Upper lobe of left lung (tissue), 6 donors: ENCODE measurements at regions not wholly inside any gene's neighbourhood (a gene's known extent, or its start where the extent isn't known, plus 50 kb on each side); places are given as distances from the start of the nearest gene placed in this dataset.
"Not testable (repeated sequence)": the region's sequence is repeated elsewhere in the genome, so short reads cannot be mapped to it uniquely, and the experiment has no call there.

Source experiments
- ATAC-seq, 2 donors: fragments of 200-7000 bp; cut with Tn5 transposase; one replicate each; pipeline ENCODE4 v1.9.1; 2022; ENCODE audit warnings: mild to moderate bottlenecking in 2 of 2, moderate library complexity in 2 of 2; ENCODE audit not compliant: low FRiP score in 2 of 2
- DNase-seq, 2 donors: peaks; one replicate each; pipeline ENCODE4 v3.0.0-alpha.2; 2019 to 2020
- H3K27ac ChIP-seq, 4 donors: fragments of 200-600 bp; sonication (generic); one replicate each; pipeline ENCODE4 v1.5.1; 2016 to 2019
- H3K27me3 ChIP-seq, 4 donors: fragments of 200-600 bp; sonication (generic); one replicate each; pipeline ENCODE4 v1.5.1; 2017 to 2019
- H3K36me3 ChIP-seq, 4 donors: fragments of 200-600 bp; sonication (generic); one replicate each; pipeline ENCODE4 v1.5.1; 2016 to 2019
- H3K4me1 ChIP-seq, 4 donors: fragments of 200-600 bp; sonication (generic); one replicate each; pipeline ENCODE4 v1.5.1; 2018 to 2019
- H3K4me3 ChIP-seq, 4 donors: fragments of 200-600 bp; sonication (generic); one replicate each; pipeline ENCODE4 v1.5.1; 2017 to 2019; ENCODE audit warnings: mild to moderate bottlenecking in 2 of 4, moderate library complexity in 1 of 4
- H3K9me3 ChIP-seq, 4 donors: fragments of 200-600 bp; sonication (generic); one replicate each; pipeline ENCODE4 v1.5.1; 2018 to 2019
- CTCF ChIP-seq, 6 experiments: fragments of 450-650 bp in 4 of 6; fragments of 200-600 bp in 2 of 6; sonication (generic) in 2 of 6; IDR thresholded peaks; one replicate each; pipeline ENCODE4 v1.5.1; 2016 to 2019; ENCODE audit warnings: antibody characterized with exemption in 6 of 6
- EP300 ChIP-seq, 4 donors: sonication (generic); formaldehyde crosslinking; IDR thresholded peaks; one replicate each; pipeline ENCODE4 v1.5.1; 2017; ENCODE audit warnings: antibody characterized with exemption in 4 of 4, control low read depth in 2 of 4
- POLR2A ChIP-seq, 4 donors: fragments of 450-650 bp; IDR thresholded peaks; one replicate each; pipeline ENCODE4 v1.5.1; 2016 to 2017; ENCODE audit warnings: antibody characterized with exemption in 4 of 4, mild to moderate bottlenecking in 2 of 4
- POLR2AphosphoS5 ChIP-seq, 2 donors: sonication (generic); formaldehyde crosslinking; IDR thresholded peaks; one replicate each; pipeline ENCODE4 v1.5.1; 2017; ENCODE audit warnings: antibody characterized with exemption in 2 of 2
- WGBS, 2 donors: methylation state at CpG; one replicate each; pipeline ENCODE4 v1.1.5; 2017 to 2018; 5-methylcytosine and 5-hydroxymethylcytosine counted together
- donor health status: DM: no; HTN: no; CAD: no; lungs with moderate emphysema.
- donor health status: DM: no; HTN: yes; CAD: no; lungs with severe emphysema.

- H3K27ac ChIP-seq, ATAC-seq, H3K36me3 ChIP-seq, H3K9me3 ChIP-seq, H3K4me3 ChIP-seq, H3K4me1 ChIP-seq, H3K27me3 ChIP-seq: not testable (repeated sequence)
- peak in 1 of 2 donors; percentile 24 for DNase-seq
- WGBS, 2 donors: 89 to 94% methylated on average over 9 of the region's 9 CpGs
Measured at GRCh38 chr10:29363930-29364329, 75.1 kb downstream of the LYZL1 start.

- 85 to 100% methylated on average over 9 to 25 of the region's 27 CpGs for WGBS, 2 donors
- H3K27me3 ChIP-seq, H3K4me1 ChIP-seq, ATAC-seq, H3K27ac ChIP-seq, H3K9me3 ChIP-seq, H3K36me3 ChIP-seq, H3K4me3 ChIP-seq: not testable (repeated sequence)
- DNase-seq: peak in 1 of 2 donors; percentile 65
Measured at GRCh38 chr10:29366206-29366605, 77.3 kb downstream of the LYZL1 start.

- Histone ChIP-seq H3K27me3 (no peaks in the 10 kb centered on the region), H3K4me3 (no peak overlapping the region), H3K27ac (no peak overlapping the region), H3K4me1 (no peaks in the 10 kb centered on the region), H3K36me3 (no peaks in the 10 kb centered on the region), H3K9me3 (no peaks in the 10 kb centered on the region)
- WGBS, 2 donors: 78 to 87% methylated on average over 5 of the region's 5 CpGs
- TF ChIP-seq POLR2A (IDR thresholded peaks at IDR 0.05) (no peak), EP300 (IDR thresholded peaks at IDR 0.05) (no peak), CTCF (IDR thresholded peaks at IDR 0.05) (no peak), POLR2AphosphoS5 (IDR thresholded peaks at IDR 0.05) (no peak)
- ATAC-seq (no peak), DNase-seq (no peak)
Measured at GRCh38 chr10:29369419-29369818, 80.5 kb downstream of the LYZL1 start.

- no peak for DNase-seq
- WGBS, 2 donors: 73 to 75% methylated on average over 17 of the region's 17 CpGs
- TF ChIP-seq EP300 (IDR thresholded peaks at IDR 0.05) (no peak), POLR2A (IDR thresholded peaks at IDR 0.05) (no peak), POLR2AphosphoS5 (IDR thresholded peaks at IDR 0.05) (no peak), CTCF (IDR thresholded peaks at IDR 0.05) (no peak)
Measured at GRCh38 chr10:29370097-29371092, 81.5 kb downstream of the LYZL1 start.

DNA sequence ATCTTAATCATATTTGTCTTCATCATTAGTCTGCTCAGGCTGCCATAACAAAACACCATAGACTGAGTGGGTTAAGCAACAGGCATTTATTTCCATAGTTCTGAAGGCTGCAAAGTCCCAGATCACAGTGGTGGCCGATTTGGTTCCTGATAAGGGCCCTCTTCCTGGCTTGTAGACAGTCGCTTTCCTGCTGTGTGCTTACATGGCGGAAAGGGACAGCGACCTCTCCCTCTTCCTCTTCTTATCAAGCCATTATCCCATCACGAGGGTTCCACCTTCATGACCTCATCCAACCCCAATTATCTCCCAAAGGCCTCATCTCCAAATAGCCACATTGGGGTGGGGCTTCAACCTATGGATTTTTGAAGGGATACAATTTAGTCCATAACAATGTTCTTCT is 84.0 kb downstream of the LYZL1 start:
- 66 to 82% methylated on average over 5 of the region's 5 CpGs for WGBS, 2 donors
- Histone ChIP-seq H3K27ac (no peak overlapping the region), H3K4me1 (no peaks in the 10 kb centered on the region), H3K9me3 (no peaks in the 10 kb centered on the region), H3K36me3 (no peaks in the 10 kb centered on the region), H3K27me3 (no peaks in the 10 kb centered on the region), H3K4me3 (no peak overlapping the region)
- no peak for TF ChIP-seq EP300 (IDR thresholded peaks at IDR 0.05)
- TF ChIP-seq POLR2AphosphoS5 (IDR thresholded peaks at IDR 0.05): no peak
- TF ChIP-seq POLR2A (IDR thresholded peaks at IDR 0.05): no peak
- no peak for TF ChIP-seq CTCF (IDR thresholded peaks at IDR 0.05)
- ATAC-seq (no peak), DNase-seq (no peak)

More at GRCh38 chr10:29370097-29371092, 81.5 kb downstream of the LYZL1 start:
- Histone ChIP-seq H3K4me1 (no peaks in the 10 kb centered on the region), H3K27me3 (no peaks in the 10 kb centered on the region), H3K4me3 (no peak overlapping the region), H3K9me3 (no peaks in the 10 kb centered on the region), H3K27ac (no peak overlapping the region), H3K36me3 (no peaks in the 10 kb centered on the region)
- peak; percentile 49 for ATAC-seq

DNA sequence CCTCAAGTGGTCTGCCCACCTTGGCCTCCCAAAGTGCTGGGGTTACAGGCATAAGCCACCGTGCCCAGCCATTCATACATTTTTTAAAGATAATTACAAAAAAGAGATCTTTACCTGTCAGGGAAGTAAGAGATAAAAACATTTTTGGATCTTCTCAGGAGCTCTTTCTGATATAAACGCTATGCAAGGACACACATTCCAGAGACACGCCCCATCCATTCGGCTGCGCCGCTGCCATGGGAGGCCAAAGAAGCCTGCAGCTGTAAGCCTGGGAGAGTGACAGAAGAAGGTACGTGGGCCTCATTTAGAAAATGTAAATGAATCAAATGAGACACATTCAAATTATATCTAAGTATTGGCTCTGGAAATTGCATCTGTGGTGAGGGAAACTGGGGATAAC is 85.3 kb downstream of the LYZL1 start:
- TF ChIP-seq POLR2A (IDR thresholded peaks at IDR 0.05): no peak
- no peak for TF ChIP-seq EP300 (IDR thresholded peaks at IDR 0.05)
- no peak for TF ChIP-seq POLR2AphosphoS5 (IDR thresholded peaks at IDR 0.05)
- no peak for TF ChIP-seq CTCF (IDR thresholded peaks at IDR 0.05)
- 80 to 91% methylated on average over 7 of the region's 7 CpGs for WGBS, 2 donors
- Histone ChIP-seq H3K36me3 (no peaks in the 10 kb centered on the region), H3K27ac (no peak overlapping the region), H3K9me3 (no peaks in the 10 kb centered on the region), H3K27me3 (no peaks in the 10 kb centered on the region), H3K4me1 (no peaks in the 10 kb centered on the region), H3K4me3 (no peak overlapping the region)
- no peak for DNase-seq
- ATAC-seq: no peak
